Panc1 (cell line): ENCODE measurements at regions not wholly inside any gene's neighbourhood (a gene's known extent, or its start where the extent isn't known, plus 50 kb on each side); places are given as distances from the start of the nearest gene placed in this dataset.

Experiments
- ATAC-seq: fragments of 200-7000 bp; cut with Tn5 transposase; 2 replicates; pipeline ENCODE4 v1.9.1; 2020; ENCODE audit warnings: mild to moderate bottlenecking, moderate library complexity
- BruUV-seq: library from RNA; stranded (reverse); fragments of 400-500 nt; replicated peaks from 2 replicates; lab custom pipeline; 2021; lab: Mats Ljungman, UMichigan
- CTCF ChIA-PET: fragments of 300-600 bp; sonication (Branson Sonifier 250); formaldehyde crosslinking; loops from one replicate; lab custom pipeline; 2022; ENCODE audit warnings: antibody characterized with exemption; lab: Charles Lee
- POLR2A ChIA-PET: fragments of 300-600 bp; sonication (Branson Sonifier 250); formaldehyde crosslinking; loops from one replicate; lab custom pipeline; 2022; ENCODE audit warnings: antibody characterized with exemption; lab: Charles Lee
- DNase-seq: peaks from one replicate; pipeline ENCODE4 v3.0.0-alpha.2; 2010; ENCODE audit warnings: low read depth, low spot score
- H3K27ac ChIP-seq: 2 replicates; pipeline ENCODE4 v1.5.1; 2011; ENCODE audit warnings: mild to moderate bottlenecking, low read length, inconsistent platforms
- H3K27me3 ChIP-seq: fragments of 200-500 bp; sonication (Bioruptor generic); 2 replicates; pipeline ENCODE4 v1.6.0; 2014; ENCODE audit warnings: low read length, inconsistent platforms; ENCODE audit not compliant: control insufficient read depth, insufficient read depth
- H3K36me3 ChIP-seq: fragments of 200-500 bp; sonication (Bioruptor generic); 2 replicates; pipeline ENCODE4 v1.5.1; 2014; ENCODE audit warnings: inconsistent platforms, mild to moderate bottlenecking, low read length, moderate library complexity; ENCODE audit not compliant: control insufficient read depth, insufficient read depth
- H3K4me1 ChIP-seq: 2 replicates; pipeline ENCODE4 v1.5.1; 2011; ENCODE audit warnings: inconsistent platforms, mild to moderate bottlenecking, low read length, moderate library complexity; ENCODE audit not compliant: control insufficient read depth, insufficient read depth
- H3K4me3 ChIP-seq, 2 experiments: 2 replicates each; pipeline ENCODE4 v1.5.1; 2011 to 2012; ENCODE audit warnings: low read depth in 2 of 2, low read length in 2 of 2, mild to moderate bottlenecking in 2 of 2, inconsistent platforms in 1 of 2, moderate library complexity in 1 of 2
- H3K9me3 ChIP-seq: fragments of 200-500 bp; sonication (Bioruptor generic); 2 replicates; pipeline ENCODE4 v1.5.1; 2014; ENCODE audit warnings: low read depth, mild to moderate bottlenecking, inconsistent platforms, low read length, moderate library complexity; ENCODE audit not compliant: control insufficient read depth, insufficient read depth
- POLR2AphosphoS5 ChIP-seq: IDR thresholded peaks from 2 replicates; pipeline ENCODE4 v1.6.1; 2012; ENCODE audit warnings: mild to moderate bottlenecking, low read depth, low read length, moderate library complexity
- REST ChIP-seq, 2 experiments: IDR thresholded peaks; 2 replicates each; pipeline ENCODE4 v1.6.1; 2011 to 2012; ENCODE audit warnings: low read depth in 2 of 2, control low read depth in 1 of 2, low read length in 1 of 2, mild to moderate bottlenecking in 1 of 2, moderate library complexity in 1 of 2; ENCODE audit not compliant: insufficient read depth in 1 of 2
- SIN3A ChIP-seq: IDR thresholded peaks from 2 replicates; pipeline ENCODE4 v1.6.1; 2012; ENCODE audit warnings: low read depth, mild to moderate bottlenecking, low read length, moderate library complexity, borderline replicate concordance; ENCODE audit not compliant: insufficient read depth
- TCF7L2 ChIP-seq: IDR thresholded peaks from 2 replicates; pipeline ENCODE4 v1.6.1; 2011; ENCODE audit warnings: mild to moderate bottlenecking, low read depth, low read length, inconsistent platforms
- in situ Hi-C: cut with HindIII; loops from 2 replicates; pipeline ENCODE4 v1.10.0; 2016; ENCODE audit warnings: low sequenced_read_pairs, low pct_unique_long_range_greater_than_20kb
- intact Hi-C: fragments of 100-400 bp; cut with micrococcal nuclease; formaldehyde crosslinking; loops from one replicate; pipeline ENCODE4 v1.10.0; 2022; ENCODE audit not compliant: unreplicated experiment
- TF ChIP-seq, protein P1 (sequence below): fragments of 450-650 bp; IDR thresholded peaks from 2 replicates; pipeline ENCODE4 v1.5.1; 2017; ENCODE audit warnings: mild to moderate bottlenecking

DNA sequence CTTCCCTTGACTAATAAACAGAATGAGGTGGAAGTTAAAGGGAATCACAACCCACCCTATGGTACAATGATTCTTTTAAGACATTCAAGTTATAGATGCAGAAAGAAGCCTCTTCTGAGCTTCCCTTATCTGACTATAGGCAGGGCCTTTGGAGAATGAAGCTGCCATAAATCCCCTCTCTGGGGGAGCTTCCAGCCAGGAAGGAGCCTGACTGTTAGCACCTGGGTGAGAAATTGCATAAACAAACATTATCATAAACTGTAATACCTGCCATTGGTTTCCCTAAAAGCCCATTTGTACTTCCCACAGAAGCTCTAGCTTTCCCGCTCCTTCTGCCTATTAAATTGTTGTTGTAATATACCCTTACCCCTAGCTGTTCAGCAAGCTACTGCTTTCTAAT, 81.3 kb upstream of the RESF1 start:
- Histone ChIP-seq H3K4me3 (no peak overlapping the region), H3K9me3 (no peaks in the 10 kb centered on the region), H3K4me1 (peaks cover 24% of the 10 kb centered on the region), H3K27ac (no peak overlapping the region; the same call in 1 of the 2 replicates), H3K27me3 (no peaks in the 10 kb centered on the region), H3K36me3 (no peaks in the 10 kb centered on the region)
- no peak for TF ChIP-seq TCF7L2
- no peak for TF ChIP-seq SIN3A
- TF ChIP-seq POLR2AphosphoS5 = no peak
- TF ChIP-seq REST (IDR thresholded peaks at IDR 0.05; ENCODE audit: insufficient read depth in 1 of 2, low read depth in 2 of 2, low read length in 1 of 2) = no peak
- TF ChIP-seq, protein P1, sequence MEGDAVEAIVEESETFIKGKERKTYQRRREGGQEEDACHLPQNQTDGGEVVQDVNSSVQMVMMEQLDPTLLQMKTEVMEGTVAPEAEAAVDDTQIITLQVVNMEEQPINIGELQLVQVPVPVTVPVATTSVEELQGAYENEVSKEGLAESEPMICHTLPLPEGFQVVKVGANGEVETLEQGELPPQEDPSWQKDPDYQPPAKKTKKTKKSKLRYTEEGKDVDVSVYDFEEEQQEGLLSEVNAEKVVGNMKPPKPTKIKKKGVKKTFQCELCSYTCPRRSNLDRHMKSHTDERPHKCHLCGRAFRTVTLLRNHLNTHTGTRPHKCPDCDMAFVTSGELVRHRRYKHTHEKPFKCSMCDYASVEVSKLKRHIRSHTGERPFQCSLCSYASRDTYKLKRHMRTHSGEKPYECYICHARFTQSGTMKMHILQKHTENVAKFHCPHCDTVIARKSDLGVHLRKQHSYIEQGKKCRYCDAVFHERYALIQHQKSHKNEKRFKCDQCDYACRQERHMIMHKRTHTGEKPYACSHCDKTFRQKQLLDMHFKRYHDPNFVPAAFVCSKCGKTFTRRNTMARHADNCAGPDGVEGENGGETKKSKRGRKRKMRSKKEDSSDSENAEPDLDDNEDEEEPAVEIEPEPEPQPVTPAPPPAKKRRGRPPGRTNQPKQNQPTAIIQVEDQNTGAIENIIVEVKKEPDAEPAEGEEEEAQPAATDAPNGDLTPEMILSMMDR = no peak
- in situ Hi-C loops (no loop called here), intact Hi-C loops (no loop called here)
- BruUV-seq = no TSS peak
- ChIA-PET POLR2A (interaction anchor here (0.6 kb wide), 1 partner anchor 102 kb away, joined by 5 read pairs; no protein-coding TSS in a partner anchor), CTCF (no interaction called here)
- DNase-seq (no peak), ATAC-seq (no peak)

DNA sequence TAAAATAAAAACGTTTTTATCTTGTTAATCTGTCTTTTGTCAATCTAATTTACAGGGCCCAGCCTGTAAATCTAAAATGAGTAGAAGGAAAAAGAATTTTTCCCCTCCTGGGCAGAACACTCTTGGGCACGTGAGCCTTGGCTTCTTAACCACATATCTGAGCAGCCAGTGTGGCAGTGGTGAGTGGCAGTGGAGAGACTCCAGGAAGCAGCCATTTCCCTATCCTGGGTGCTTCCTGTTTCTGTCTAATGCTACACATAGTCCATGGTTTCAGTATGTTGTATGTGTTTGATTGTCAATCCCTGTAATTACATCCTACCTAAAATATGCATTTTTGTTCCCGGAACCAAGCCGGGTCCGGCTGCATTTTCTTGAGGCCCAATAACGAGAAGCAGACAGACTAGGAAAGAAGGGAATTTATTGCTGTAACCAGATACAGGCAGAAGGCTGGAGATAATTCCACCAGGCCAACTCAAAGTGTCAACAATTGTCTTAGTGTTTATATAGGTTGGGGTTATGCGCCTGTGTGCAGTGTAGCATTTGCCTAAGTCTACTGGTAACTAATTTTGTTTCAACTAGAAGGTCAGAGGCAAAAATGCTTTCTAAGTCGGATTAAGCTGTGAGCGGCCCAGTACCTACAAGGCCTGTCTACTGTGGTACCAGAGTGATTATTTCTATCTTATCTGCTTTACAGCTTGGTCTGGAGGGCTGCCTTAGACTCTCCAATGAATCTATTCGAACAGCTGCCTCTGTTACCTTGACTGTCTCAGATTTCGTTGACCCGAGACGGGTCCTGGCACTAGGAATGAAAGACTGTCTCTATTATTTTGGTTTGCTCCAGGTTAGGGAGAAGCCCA, 82.4 kb upstream of the RESF1 start:
- Histone ChIP-seq H3K27ac (peak overlapping the region; percentile 40; the same call in 1 of the 2 replicates), H3K27me3 (no peaks in the 10 kb centered on the region), H3K4me3 (no peak overlapping the region), H3K4me1 (peaks cover 24% of the 10 kb centered on the region), H3K36me3 (no peaks in the 10 kb centered on the region), H3K9me3 (no peaks in the 10 kb centered on the region)
- ATAC-seq (no peak), DNase-seq (no peak)
- in situ Hi-C loops = no loop called here
- no TSS peak for BruUV-seq
- TF ChIP-seq, protein P1 = no peak
- CTCF ChIA-PET = no interaction called here
- POLR2A ChIA-PET = no interaction called here
- intact Hi-C loops = no loop called here
